D721Med (cell line): ENCODE measurements at regions not wholly inside any gene's neighbourhood (a gene's known extent, or its start where the extent isn't known, plus 50 kb on each side); places are given as distances from the start of the nearest gene placed in this dataset.
"Not testable (repeated sequence)": the region's sequence is repeated elsewhere in the genome, so short reads cannot be mapped to it uniquely, and the experiment has no call there.

Experiments used
- DNase-seq: peaks from one replicate; pipeline ENCODE4 v3.0.0; 2011; ENCODE audit warnings: low spot score; ENCODE audit not compliant: insufficient read length
- FAIRE-seq: peaks from 2 replicates; lab custom pipeline; 2011; peaks lifted over from hg19 to GRCh38; lab: Jason Lieb, UNC
- CTCF ChIP-seq: IDR thresholded peaks from 2 replicates; pipeline ENCODE4 v1.5.1; 2012; ENCODE audit warnings: mild to moderate bottlenecking, control low read depth; ENCODE audit not compliant: insufficient read depth; ENCODE audit errors: missing control alignments

GRCh38 chr15:87704276-87704675, 552.3 kb downstream of the NTRK3 start:
- no peak for DNase-seq
- no peak for TF ChIP-seq CTCF

GRCh38 chr15:87703327-87704111, 553.0 kb downstream of the NTRK3 start:
- no peak for TF ChIP-seq CTCF
- FAIRE-seq (no peak), DNase-seq (no peak)

More at GRCh38 chr15:87704276-87704675, 552.3 kb downstream of the NTRK3 start:
- no peak for FAIRE-seq

GRCh38 chr15:87702270-87702669, 554.3 kb downstream of the NTRK3 start:
- FAIRE-seq (no peak), DNase-seq (no peak)
- TF ChIP-seq CTCF = no peak

- FAIRE-seq, DNase-seq: not testable (repeated sequence)
Observed at GRCh38 chr15:87698467-87698866, 558.1 kb downstream of the NTRK3 start.

- no peak for DNase-seq
- FAIRE-seq = no peak
Observed at GRCh38 chr15:87689716-87690115, 566.8 kb downstream of the NTRK3 start.

GRCh38 chr15:87687523-87687870, 569.0 kb downstream of the NTRK3 start:
- no peak for FAIRE-seq

More at GRCh38 chr15:87689716-87690115, 566.8 kb downstream of the NTRK3 start:
- TF ChIP-seq CTCF = no peak

GRCh38 chr15:87686841-87687522, 569.6 kb downstream of the NTRK3 start:
- FAIRE-seq (no peak), DNase-seq (no peak)
- TF ChIP-seq CTCF = no peak

More at GRCh38 chr15:87687523-87687870, 569.0 kb downstream of the NTRK3 start:
- TF ChIP-seq CTCF = no peak
- no peak for DNase-seq
